MM.1S (cell line): ENCODE measurements at regions not wholly inside any gene's neighbourhood (a gene's known extent, or its start where the extent isn't known, plus 50 kb on each side); places are given as distances from the start of the nearest gene placed in this dataset.

Experiments used
- EZH2 ChIP-seq: fragments of 300-600 bp; sonication (generic); optimal IDR thresholded peaks from 2 replicates; pipeline ENCODE3; 2017; ENCODE audit warnings: low read depth, mild to moderate bottlenecking, antibody characterized with exemption, low read length, mixed read lengths
- EZH2phosphoT487 ChIP-seq: fragments of 300-600 bp; sonication (generic); IDR thresholded peaks from 2 replicates; pipeline ENCODE4 v1.6.1; 2018; ENCODE audit warnings: antibody characterized with exemption, low read length
- TF ChIP-seq, protein P1 (sequence below): fragments of 300-600 bp; sonication (generic); IDR thresholded peaks from 2 replicates; pipeline ENCODE4 v1.5.1; 2016; ENCODE audit warnings: antibody characterized with exemption, low read length, mixed read lengths

DNA sequence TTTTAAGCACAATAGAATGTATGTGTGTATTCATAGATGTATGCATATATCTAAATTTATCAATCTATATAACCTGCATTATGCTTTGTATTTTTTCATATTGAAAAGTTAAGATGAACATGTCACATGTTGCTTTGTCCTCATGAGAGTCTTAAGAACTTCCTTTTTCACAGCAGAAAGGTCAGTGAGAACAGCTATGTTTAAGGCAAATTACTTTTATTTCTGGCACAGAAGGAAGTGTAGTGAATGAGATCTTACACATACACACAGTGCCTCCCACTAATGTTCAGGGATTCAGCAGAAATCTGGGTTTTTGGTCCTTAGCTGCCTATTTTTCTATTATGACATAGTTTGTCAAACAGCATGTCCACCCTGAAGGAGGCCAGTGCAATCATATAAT, 134.8 kb downstream of the TMEM26 start:
- TF ChIP-seq EZH2: no peak
- TF ChIP-seq, protein P1, sequence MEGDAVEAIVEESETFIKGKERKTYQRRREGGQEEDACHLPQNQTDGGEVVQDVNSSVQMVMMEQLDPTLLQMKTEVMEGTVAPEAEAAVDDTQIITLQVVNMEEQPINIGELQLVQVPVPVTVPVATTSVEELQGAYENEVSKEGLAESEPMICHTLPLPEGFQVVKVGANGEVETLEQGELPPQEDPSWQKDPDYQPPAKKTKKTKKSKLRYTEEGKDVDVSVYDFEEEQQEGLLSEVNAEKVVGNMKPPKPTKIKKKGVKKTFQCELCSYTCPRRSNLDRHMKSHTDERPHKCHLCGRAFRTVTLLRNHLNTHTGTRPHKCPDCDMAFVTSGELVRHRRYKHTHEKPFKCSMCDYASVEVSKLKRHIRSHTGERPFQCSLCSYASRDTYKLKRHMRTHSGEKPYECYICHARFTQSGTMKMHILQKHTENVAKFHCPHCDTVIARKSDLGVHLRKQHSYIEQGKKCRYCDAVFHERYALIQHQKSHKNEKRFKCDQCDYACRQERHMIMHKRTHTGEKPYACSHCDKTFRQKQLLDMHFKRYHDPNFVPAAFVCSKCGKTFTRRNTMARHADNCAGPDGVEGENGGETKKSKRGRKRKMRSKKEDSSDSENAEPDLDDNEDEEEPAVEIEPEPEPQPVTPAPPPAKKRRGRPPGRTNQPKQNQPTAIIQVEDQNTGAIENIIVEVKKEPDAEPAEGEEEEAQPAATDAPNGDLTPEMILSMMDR: no peak
- TF ChIP-seq EZH2phosphoT487: no peak
